HS-5 (cell line): ENCODE measurements at regions not wholly inside any gene's neighbourhood (a gene's known extent, or its start where the extent isn't known, plus 50 kb on each side); places are given as distances from the start of the nearest gene placed in this dataset.

Experiments
- DNase-seq: peaks from one replicate; pipeline ENCODE4 v3.0.0-alpha.2; 2012; ENCODE audit warnings: low read depth

- no peak for DNase-seq
These were observed 402.0 kb upstream of the TBL1XR1 start for GRCh38 chr3:177599326-177599725.

GRCh38 chr3:177599837-177600236 is 402.6 kb upstream of the TBL1XR1 start:
- DNase-seq = no peak

GRCh38 chr3:177600411-177600810 is 403.1 kb upstream of the TBL1XR1 start:
- DNase-seq = no peak

GRCh38 chr3:177601152-177601551 is 403.9 kb upstream of the TBL1XR1 start:
- DNase-seq = no peak

- DNase-seq = no peak
These were observed 405.4 kb upstream of the TBL1XR1 start for GRCh38 chr3:177602601-177603147.

GRCh38 chr3:177603148-177603603 is 405.9 kb upstream of the TBL1XR1 start:
- DNase-seq = no peak

GRCh38 chr3:177604181-177604580 is 406.9 kb upstream of the TBL1XR1 start:
- no peak for DNase-seq

GRCh38 chr3:177606891-177607290 is 409.6 kb upstream of the TBL1XR1 start:
- DNase-seq = no peak

- DNase-seq = no peak
These were observed 410.3 kb upstream of the TBL1XR1 start for GRCh38 chr3:177607589-177607988.

- DNase-seq = no peak
These were observed 411.2 kb upstream of the TBL1XR1 start for GRCh38 chr3:177608443-177608842.

- no peak for DNase-seq
These were observed 412.3 kb upstream of the TBL1XR1 start for GRCh38 chr3:177609613-177610012.

GRCh38 chr3:177610262-177610661 is 413.0 kb upstream of the TBL1XR1 start:
- no peak for DNase-seq

- DNase-seq = no peak
These were observed 413.7 kb upstream of the TBL1XR1 start for GRCh38 chr3:177610686-177611633.

GRCh38 chr3:177611752-177612334 is 414.6 kb upstream of the TBL1XR1 start:
- no peak for DNase-seq

GRCh38 chr3:177613901-177614300 is 416.6 kb upstream of the TBL1XR1 start:
- no peak for DNase-seq

- DNase-seq = no peak
These were observed 417.7 kb upstream of the TBL1XR1 start for GRCh38 chr3:177615015-177615414.

GRCh38 chr3:177618873-177619733 is 421.8 kb upstream of the TBL1XR1 start:
- DNase-seq = peak; percentile 37

GRCh38 chr3:177620073-177620472 is 422.8 kb upstream of the TBL1XR1 start:
- DNase-seq = no peak

GRCh38 chr3:177622520-177622919 is 425.2 kb upstream of the TBL1XR1 start:
- no peak for DNase-seq

- DNase-seq = no peak
These were observed 425.8 kb upstream of the TBL1XR1 start for GRCh38 chr3:177622982-177623617.
